CD4-positive, alpha-beta T cell treated with Interleukin-17A for 1 hour (primary cell): ENCODE measurements at regions not wholly inside any gene's neighbourhood (a gene's known extent, or its start where the extent isn't known, plus 50 kb on each side); places are given as distances from the start of the nearest gene placed in this dataset.

Experiments
- DNase-seq: peaks from one replicate; pipeline ENCODE4 v3.0.0-alpha.2; 2020

- DNase-seq = no peak
These were observed 84.7 kb upstream of the FLRT2 start for GRCh38 chr14:85445151-85445795.

GRCh38 chr14:85447883-85448282 is 82.1 kb upstream of the FLRT2 start:
- DNase-seq = no peak

GRCh38 chr14:85451421-85451820 is 78.5 kb upstream of the FLRT2 start:
- no peak for DNase-seq

GRCh38 chr14:85453401-85454225 is 76.3 kb upstream of the FLRT2 start:
- no peak for DNase-seq

- no peak for DNase-seq
These were observed 75.6 kb upstream of the FLRT2 start for GRCh38 chr14:85454226-85454813.

- no peak for DNase-seq
These were observed 70.5 kb upstream of the FLRT2 start for GRCh38 chr14:85459361-85460000.

- no peak for DNase-seq
These were observed 68.4 kb upstream of the FLRT2 start for GRCh38 chr14:85461432-85462133.

GRCh38 chr14:85463512-85463911 is 66.4 kb upstream of the FLRT2 start:
- no peak for DNase-seq

GRCh38 chr14:85464135-85464895 is 65.6 kb upstream of the FLRT2 start:
- DNase-seq = no peak

- no peak for DNase-seq
These were observed 63.3 kb upstream of the FLRT2 start for GRCh38 chr14:85466678-85467077.

GRCh38 chr14:85468816-85469215 is 61.1 kb upstream of the FLRT2 start:
- DNase-seq = no peak

- no peak for DNase-seq
These were observed 58.8 kb upstream of the FLRT2 start for GRCh38 chr14:85471156-85471555.

GRCh38 chr14:85471744-85472143 is 58.2 kb upstream of the FLRT2 start:
- DNase-seq = no peak

- no peak for DNase-seq
These were observed 55.5 kb upstream of the FLRT2 start for GRCh38 chr14:85474431-85474830.

GRCh38 chr14:85475113-85475512 is 54.8 kb upstream of the FLRT2 start:
- DNase-seq = no peak

GRCh38 chr14:85479306-85479705 is 50.6 kb upstream of the FLRT2 start:
- DNase-seq = no peak

GRCh38 chr14:85479771-85480170 is 50.2 kb upstream of the FLRT2 start:
- no peak for DNase-seq
